K562 (cell line): ENCODE measurements at regions not wholly inside any gene's neighbourhood (a gene's known extent, or its start where the extent isn't known, plus 50 kb on each side); places are given as distances from the start of the nearest gene placed in this dataset.

ENCODE experiments used
- ATAC-seq: fragments of 200-7000 bp; cut with Tn5 transposase; 3 replicates; pipeline ENCODE4 v1.9.1; 2020; ENCODE audit warnings: moderate library complexity
- BruUV-seq: library from RNA; stranded (reverse); fragments of 400-500 nt; replicated peaks from 2 replicates; lab custom pipeline; 2021; lab: Mats Ljungman, UMichigan
- CTCF ChIA-PET: fragments of 300-600 bp; formaldehyde crosslinking; extraction: SDS; loops from one replicate; lab custom pipeline; 2021; ENCODE audit warnings: low intra/inter-chr PET ratio; lab: Yijun Ruan, JAX
- POLR2A ChIA-PET: fragments of 300-600, 350-650 bp; sonication (Branson Sonifier 250); formaldehyde crosslinking; extraction: SDS; loops from one replicate; lab custom pipeline; 2021; ENCODE audit warnings: antibody characterized with exemption, inconsistent platforms; lab: Yijun Ruan, JAX
- DNase-seq, 4 experiments: peaks; one replicate each; pipeline versions ENCODE4 v3.0.0 to v3.0.0-alpha.2; 2011 to 2018; ENCODE audit warnings: low spot score in 3 of 4, mixed read lengths in 3 of 4; ENCODE audit errors: extremely low read depth in 1 of 4
- FAIRE-seq: peaks from 2 replicates; lab custom pipeline; 2011; peaks lifted over from hg19 to GRCh38; lab: Jason Lieb, UNC
- H2AFZ ChIP-seq: 2 replicates; pipeline ENCODE4 v1.6.0; 2011; ENCODE audit warnings: low read depth, low read length, control low read depth, inconsistent platforms
- H3K27ac ChIP-seq: fragments of 200-600 bp; 3 replicates; pipeline ENCODE4 v1.8.0; 2011; ENCODE audit warnings: low read depth, mild to moderate bottlenecking, control low read depth, inconsistent platforms, low read length, moderate library complexity, mixed read lengths; ENCODE audit errors: extremely low read depth
- H3K27me3 ChIP-seq, 2 experiments: fragments of 300-600 bp in 1 of 2; 2 replicates in 1 of 2; 3 replicates in 1 of 2; pipeline versions ENCODE4 v1.6.0 to v1.8.0; 2011; ENCODE audit warnings: inconsistent platforms in 2 of 2, low read length in 2 of 2, mild to moderate bottlenecking in 1 of 2, mixed read lengths in 1 of 2, moderate library complexity in 1 of 2; ENCODE audit not compliant: control insufficient read depth in 2 of 2, insufficient read depth in 2 of 2
- H3K36me3 ChIP-seq: fragments of 300-600 bp; 3 replicates; pipeline ENCODE4 v1.8.0; 2011; ENCODE audit warnings: mild to moderate bottlenecking, low read length, inconsistent platforms; ENCODE audit not compliant: control insufficient read depth, insufficient read depth
- H3K4me1 ChIP-seq, 2 experiments: fragments of 200-600 bp in 1 of 2; replicated peaks in 1 of 2; 2 replicates in 1 of 2; 3 replicates in 1 of 2; pipeline versions ENCODE4 v1.5.1 to v1.8.0; 2011; ENCODE audit warnings: inconsistent platforms in 2 of 2, low read length in 2 of 2, mild to moderate bottlenecking in 1 of 2, mixed read lengths in 1 of 2, moderate library complexity in 1 of 2; ENCODE audit not compliant: control insufficient read depth in 2 of 2, insufficient read depth in 2 of 2
- H3K4me2 ChIP-seq: 2 replicates; pipeline ENCODE4 v1.6.1; 2011; ENCODE audit warnings: low read length, control low read depth, inconsistent platforms, mixed read lengths; ENCODE audit not compliant: insufficient read depth
- H3K4me3 ChIP-seq: fragments of 200-600 bp; sonication (generic), shearing (Covaris generic); 2 replicates; pipeline ENCODE4 v1.5.1; 2016; ENCODE audit warnings: control low read depth, inconsistent platforms
- H3K79me2 ChIP-seq: fragments of 200-600 bp; 3 replicates; pipeline ENCODE4 v1.8.0; 2011; ENCODE audit warnings: low read length, inconsistent platforms; ENCODE audit not compliant: control insufficient read depth, insufficient read depth
- H3K9ac ChIP-seq, 2 experiments: 2 replicates each; pipeline versions ENCODE4 v1.6.0 to v1.6.1; 2011; ENCODE audit warnings: low read depth in 2 of 2, low read length in 2 of 2, control low read depth in 1 of 2, inconsistent platforms in 1 of 2, mild to moderate bottlenecking in 1 of 2, mixed read lengths in 1 of 2; ENCODE audit not compliant: insufficient read depth in 1 of 2
- H3K9me1 ChIP-seq: one replicate; pipeline ENCODE4 v1.6.0; 2011; ENCODE audit warnings: inconsistent platforms, mild to moderate bottlenecking, low read length, moderate library complexity; ENCODE audit not compliant: control insufficient read depth, insufficient read depth
- H3K9me3 ChIP-seq: replicated peaks from 2 replicates; pipeline ENCODE4 v1.5.1; 2011; ENCODE audit warnings: low read depth, low read length, inconsistent platforms; ENCODE audit not compliant: control insufficient read depth, insufficient read depth
- H4K20me1 ChIP-seq: replicated peaks from 2 replicates; pipeline ENCODE4 v1.6.1; 2011; ENCODE audit warnings: low read length, inconsistent platforms, mixed read lengths; ENCODE audit not compliant: control insufficient read depth, insufficient read depth
- NR2F6 ChIP-seq: fragments of 450-650 bp; formaldehyde crosslinking; IDR thresholded peaks from 2 replicates; pipeline ENCODE4 v1.4.0; 2020; ENCODE audit warnings: mild to moderate bottlenecking
- THRAP3 ChIP-seq: fragments of 450-650 bp; IDR thresholded peaks from 2 replicates; pipeline ENCODE4 v1.6.1; 2016; ENCODE audit warnings: mild to moderate bottlenecking, inconsistent platforms, borderline replicate concordance
- U2AF2 ChIP-seq: fragments of 200-400 bp; formaldehyde crosslinking; optimal IDR thresholded peaks from 2 replicates; pipeline ENCODE3; 2017; ENCODE audit warnings: low read depth, mild to moderate bottlenecking, low read length
- WGBS: fragments of 100-300 bp; shearing (Covaris generic); methylation state at CpG from one replicate; pipeline ENCODE4 v1.1.6; 2016; ENCODE audit warnings: low coverage, mixed read lengths; ENCODE audit not compliant: insufficient coverage; ENCODE audit errors: missing lambda C conversion rate; 5-methylcytosine and 5-hydroxymethylcytosine counted together
- in situ Hi-C: fragments of 300-500 bp; cut with MboI; formaldehyde crosslinking; loops from 4 replicates; pipeline ENCODE4 v1.15.0; 2018; ENCODE audit warnings: inconsistent platforms, mixed read lengths
- intact Hi-C: fragments of 100-400 bp; cut with micrococcal nuclease; formaldehyde crosslinking; loops from 2 replicates; pipeline ENCODE4 v1.14.2; 2022
- TF ChIP-seq, protein P1 (sequence below): sonication (generic); formaldehyde crosslinking; IDR thresholded peaks from 2 replicates; pipeline ENCODE4 v1.8.0; 2023; ENCODE audit warnings: missing genetic modification reagents, mild to moderate bottlenecking, borderline replicate concordance

DNA sequence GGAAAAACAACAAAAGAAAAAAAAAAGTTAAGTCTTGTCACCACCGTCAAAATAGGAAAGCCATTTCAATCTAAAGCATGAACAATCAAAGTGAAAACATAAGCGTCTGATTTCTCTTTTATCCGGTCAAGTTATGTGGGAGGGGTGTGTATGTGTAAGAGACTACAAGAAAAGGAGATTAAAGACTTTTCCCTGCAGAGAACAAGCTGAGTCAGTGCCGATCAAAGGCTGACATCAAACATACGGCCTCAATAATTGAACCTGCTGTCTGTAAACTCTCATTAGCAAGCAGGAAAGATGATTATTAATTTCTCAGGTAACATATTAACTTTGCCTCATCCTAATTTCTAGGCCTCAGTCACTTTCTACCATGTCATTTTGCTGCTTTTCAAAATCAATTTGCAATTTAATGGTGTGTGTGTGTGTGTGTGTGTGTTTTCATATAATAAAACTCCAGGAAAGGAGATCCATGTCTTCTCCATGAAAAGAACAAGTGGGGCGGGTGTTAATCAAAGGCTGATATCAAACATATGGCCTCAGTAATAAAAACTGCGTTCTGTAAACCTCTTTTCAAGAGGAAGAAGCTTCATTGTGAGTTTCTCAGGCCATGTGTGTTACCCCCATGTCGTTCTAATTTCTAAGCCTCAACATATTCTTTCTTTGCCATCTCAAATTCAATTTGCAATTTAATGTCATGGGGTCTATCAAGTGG, 649.1 kb upstream of the SORCS1 start:
- no TSS peak for BruUV-seq
- ATAC-seq (no peak), DNase-seq (no peak), FAIRE-seq (no peak)
- in situ Hi-C loops = no loop called here
- Histone ChIP-seq H3K9me1 (no peaks in the 10 kb centered on the region), H3K4me3 (no peak overlapping the region), H3K4me2 (no peak overlapping the region), H3K4me1 (no peaks in the 10 kb centered on the region), H3K9ac (no peak overlapping the region), H4K20me1 (no peaks in the 10 kb centered on the region), H3K79me2 (no peaks in the 10 kb centered on the region), H3K27me3 (no peaks in the 10 kb centered on the region), H3K27ac (no peak overlapping the region), H3K36me3 (no peaks in the 10 kb centered on the region), H2AFZ (no peak overlapping the region), H3K9me3 (no peaks in the 10 kb centered on the region)
- intact Hi-C loops = no loop called here
- ChIA-PET POLR2A (no interaction called here), CTCF (no interaction called here)
- TF ChIP-seq NR2F6 (CRISPR knock-in tag) (no peak), U2AF2 (no peak), THRAP3 (no peak)
- TF ChIP-seq, protein P1, sequence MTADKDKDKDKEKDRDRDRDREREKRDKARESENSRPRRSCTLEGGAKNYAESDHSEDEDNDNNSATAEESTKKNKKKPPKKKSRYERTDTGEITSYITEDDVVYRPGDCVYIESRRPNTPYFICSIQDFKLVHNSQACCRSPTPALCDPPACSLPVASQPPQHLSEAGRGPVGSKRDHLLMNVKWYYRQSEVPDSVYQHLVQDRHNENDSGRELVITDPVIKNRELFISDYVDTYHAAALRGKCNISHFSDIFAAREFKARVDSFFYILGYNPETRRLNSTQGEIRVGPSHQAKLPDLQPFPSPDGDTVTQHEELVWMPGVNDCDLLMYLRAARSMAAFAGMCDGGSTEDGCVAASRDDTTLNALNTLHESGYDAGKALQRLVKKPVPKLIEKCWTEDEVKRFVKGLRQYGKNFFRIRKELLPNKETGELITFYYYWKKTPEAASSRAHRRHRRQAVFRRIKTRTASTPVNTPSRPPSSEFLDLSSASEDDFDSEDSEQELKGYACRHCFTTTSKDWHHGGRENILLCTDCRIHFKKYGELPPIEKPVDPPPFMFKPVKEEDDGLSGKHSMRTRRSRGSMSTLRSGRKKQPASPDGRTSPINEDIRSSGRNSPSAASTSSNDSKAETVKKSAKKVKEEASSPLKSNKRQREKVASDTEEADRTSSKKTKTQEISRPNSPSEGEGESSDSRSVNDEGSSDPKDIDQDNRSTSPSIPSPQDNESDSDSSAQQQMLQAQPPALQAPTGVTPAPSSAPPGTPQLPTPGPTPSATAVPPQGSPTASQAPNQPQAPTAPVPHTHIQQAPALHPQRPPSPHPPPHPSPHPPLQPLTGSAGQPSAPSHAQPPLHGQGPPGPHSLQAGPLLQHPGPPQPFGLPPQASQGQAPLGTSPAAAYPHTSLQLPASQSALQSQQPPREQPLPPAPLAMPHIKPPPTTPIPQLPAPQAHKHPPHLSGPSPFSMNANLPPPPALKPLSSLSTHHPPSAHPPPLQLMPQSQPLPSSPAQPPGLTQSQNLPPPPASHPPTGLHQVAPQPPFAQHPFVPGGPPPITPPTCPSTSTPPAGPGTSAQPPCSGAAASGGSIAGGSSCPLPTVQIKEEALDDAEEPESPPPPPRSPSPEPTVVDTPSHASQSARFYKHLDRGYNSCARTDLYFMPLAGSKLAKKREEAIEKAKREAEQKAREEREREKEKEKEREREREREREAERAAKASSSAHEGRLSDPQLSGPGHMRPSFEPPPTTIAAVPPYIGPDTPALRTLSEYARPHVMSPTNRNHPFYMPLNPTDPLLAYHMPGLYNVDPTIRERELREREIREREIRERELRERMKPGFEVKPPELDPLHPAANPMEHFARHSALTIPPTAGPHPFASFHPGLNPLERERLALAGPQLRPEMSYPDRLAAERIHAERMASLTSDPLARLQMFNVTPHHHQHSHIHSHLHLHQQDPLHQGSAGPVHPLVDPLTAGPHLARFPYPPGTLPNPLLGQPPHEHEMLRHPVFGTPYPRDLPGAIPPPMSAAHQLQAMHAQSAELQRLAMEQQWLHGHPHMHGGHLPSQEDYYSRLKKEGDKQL (CRISPR knock-in tag) = no peak
- 2% methylated on average over 8 of the region's 8 CpGs for WGBS
